ENCODE measurements at regions not wholly inside any gene's neighbourhood (a gene's known extent, or its start where the extent isn't known, plus 50 kb on each side); places are given as distances from the start of the nearest gene placed in this dataset.
"Not testable (repeated sequence)": the region's sequence is repeated elsewhere in the genome, so short reads cannot be mapped to it uniquely, and the experiment has no call there.

- not testable (repeated sequence) for TF ChIP-seq EZH2 (IDR thresholded peaks at IDR 0.05; ENCODE audit: low read length, missing control alignments); CTCF (conservative IDR thresholded peaks at IDR 0.05 in 1 of 2, IDR thresholded peaks at IDR 0.05 in 1 of 2; ENCODE audit: low read depth in 1 of 2, low read length in 2 of 2)
Observed at GRCh38 chr18:60015826-60016225, 116.0 kb downstream of the PMAIP1 start.
